HG03039 (cell line): ENCODE measurements at regions not wholly inside any gene's neighbourhood (a gene's known extent, or its start where the extent isn't known, plus 50 kb on each side); places are given as distances from the start of the nearest gene placed in this dataset.
A peak's percentile ranks its signal among the peaks of the same experiment; 100 is the strongest.

Experiments
- ATAC-seq: cut with Tn5 transposase; IDR thresholded peaks from one replicate; pipeline ENCODE4 v1.9.1; 2021; ENCODE audit warnings: mild to moderate bottlenecking, moderate library complexity; ENCODE audit not compliant: unreplicated experiment

GRCh38 chr16:48105976-48106375 lies 49.8 kb downstream of the ABCC12 start:
- ATAC-seq: no peak

GRCh38 chr16:48105456-48105855 lies 50.3 kb downstream of the ABCC12 start:
- no peak for ATAC-seq

GRCh38 chr16:48103591-48103990 lies 52.2 kb downstream of the ABCC12 start:
- ATAC-seq: no peak

GRCh38 chr16:48102083-48103008 lies 53.4 kb downstream of the ABCC12 start:
- no peak for ATAC-seq

GRCh38 chr16:48101069-48101674 lies 54.6 kb downstream of the ABCC12 start:
- ATAC-seq: peak; percentile 57

- ATAC-seq: no peak
Measured at GRCh38 chr16:48099455-48099854, 56.3 kb downstream of the ABCC12 start.

GRCh38 chr16:48098472-48098871 lies 57.3 kb downstream of the ABCC12 start:
- ATAC-seq: no peak

- ATAC-seq: no peak
Measured at GRCh38 chr16:48091117-48091516, 64.7 kb downstream of the ABCC12 start.

- no peak for ATAC-seq
Measured at GRCh38 chr16:48089053-48089792, 66.6 kb downstream of the ABCC12 start.

- no peak for ATAC-seq
Measured at GRCh38 chr16:48087639-48088038, 68.2 kb downstream of the ABCC12 start.

- no peak for ATAC-seq
Measured at GRCh38 chr16:48086422-48086821, 69.4 kb downstream of the ABCC12 start.

GRCh38 chr16:48085729-48086128 lies 70.1 kb downstream of the ABCC12 start:
- no peak for ATAC-seq

GRCh38 chr16:48084826-48085225 lies 71.0 kb downstream of the ABCC12 start:
- ATAC-seq: no peak

- no peak for ATAC-seq
Measured at GRCh38 chr16:48082516-48082915, 73.3 kb downstream of the ABCC12 start.

GRCh38 chr16:48081656-48082055 lies 74.1 kb downstream of the ABCC12 start:
- ATAC-seq: no peak

GRCh38 chr16:48076455-48077012 lies 79.3 kb downstream of the ABCC12 start:
- ATAC-seq: no peak

GRCh38 chr16:48075398-48075797 lies 80.4 kb downstream of the ABCC12 start:
- no peak for ATAC-seq

- ATAC-seq: no peak
Measured at GRCh38 chr16:48067388-48067787, 88.4 kb downstream of the ABCC12 start.

- no peak for ATAC-seq
Measured at GRCh38 chr16:48064971-48065370, 90.8 kb downstream of the ABCC12 start.

- no peak for ATAC-seq
Measured at GRCh38 chr16:48062681-48063080, 93.1 kb downstream of the ABCC12 start.

GRCh38 chr16:48059936-48060335 lies 95.9 kb downstream of the ABCC12 start:
- no peak for ATAC-seq
